AG04450 (cell line): ENCODE measurements at regions not wholly inside any gene's neighbourhood (a gene's known extent, or its start where the extent isn't known, plus 50 kb on each side); places are given as distances from the start of the nearest gene placed in this dataset.

Experiments
- CTCF ChIA-PET: fragments of 300-600, 350-600 bp; formaldehyde crosslinking; extraction: SDS; loops from one replicate; lab custom pipeline; 2022; ENCODE audit warnings: antibody characterized with exemption, inconsistent platforms; lab: Charles Lee
- POLR2A ChIA-PET: fragments of 350-600 bp; formaldehyde crosslinking; extraction: SDS; loops from one replicate; lab custom pipeline; 2021; ENCODE audit warnings: antibody characterized with exemption, inconsistent platforms; lab: Yijun Ruan, JAX
- DNase-seq: peaks from one replicate; pipeline ENCODE4 v3.0.0-alpha.2; 2011; ENCODE audit warnings: low read depth, low spot score
- H3K27ac ChIP-seq: one replicate; pipeline ENCODE4 v1.5.1; 2012; ENCODE audit warnings: low read depth, low read length, control low read depth
- H3K27me3 ChIP-seq: one replicate; pipeline ENCODE4 v1.6.0; 2012; ENCODE audit warnings: low read length; ENCODE audit not compliant: control insufficient read depth, insufficient read depth
- H3K4me3 ChIP-seq: 2 replicates; pipeline ENCODE4 v1.5.1; 2011; ENCODE audit warnings: mild to moderate bottlenecking, low read depth, low read length, control low read depth
- H3K9me3 ChIP-seq: 2 replicates; pipeline ENCODE4 v1.5.1; 2012; ENCODE audit warnings: low read length; ENCODE audit not compliant: control insufficient read depth, insufficient read depth
- TF ChIP-seq, protein P1 (sequence below): IDR thresholded peaks from 2 replicates; pipeline ENCODE4 v1.5.1; 2011; ENCODE audit warnings: low read depth, low read length, control low read depth, inconsistent platforms

DNA sequence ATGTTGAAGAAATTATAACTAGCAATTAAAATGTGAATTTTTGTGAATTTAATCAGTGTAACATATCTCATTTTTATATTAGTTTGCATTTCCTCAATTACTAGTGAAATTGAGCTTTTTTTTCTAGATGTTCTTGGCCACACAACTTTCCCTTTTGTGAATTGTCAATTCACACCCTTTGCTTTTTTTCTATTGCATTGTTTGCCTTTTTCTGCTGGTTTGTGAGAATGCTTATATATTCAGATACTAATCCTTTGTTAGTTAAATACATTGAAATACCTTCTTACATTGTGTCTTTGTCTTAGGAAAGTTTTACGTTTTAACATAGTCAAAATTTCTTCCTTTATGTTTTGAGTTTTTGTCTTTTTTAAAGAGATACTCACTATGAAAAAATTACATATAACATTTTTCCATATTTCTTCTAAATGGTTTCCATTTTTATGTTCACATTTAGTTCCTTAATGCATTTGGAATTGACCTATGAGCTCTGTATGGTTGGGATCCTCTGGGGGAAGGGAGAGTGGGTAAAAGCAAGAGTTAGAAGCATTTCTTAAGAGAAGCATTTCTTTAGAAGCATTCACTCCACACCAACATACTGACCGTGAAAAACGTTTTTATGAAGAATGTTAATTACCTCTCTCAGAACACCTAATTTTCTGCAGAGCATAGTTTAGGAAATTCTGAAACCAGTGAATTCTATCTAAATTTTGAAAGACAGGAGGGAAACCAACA is 126.0 kb downstream of the CAPZA3 start:
- CTCF ChIA-PET: no interaction called here
- POLR2A ChIA-PET: no interaction called here
- TF ChIP-seq, protein P1, sequence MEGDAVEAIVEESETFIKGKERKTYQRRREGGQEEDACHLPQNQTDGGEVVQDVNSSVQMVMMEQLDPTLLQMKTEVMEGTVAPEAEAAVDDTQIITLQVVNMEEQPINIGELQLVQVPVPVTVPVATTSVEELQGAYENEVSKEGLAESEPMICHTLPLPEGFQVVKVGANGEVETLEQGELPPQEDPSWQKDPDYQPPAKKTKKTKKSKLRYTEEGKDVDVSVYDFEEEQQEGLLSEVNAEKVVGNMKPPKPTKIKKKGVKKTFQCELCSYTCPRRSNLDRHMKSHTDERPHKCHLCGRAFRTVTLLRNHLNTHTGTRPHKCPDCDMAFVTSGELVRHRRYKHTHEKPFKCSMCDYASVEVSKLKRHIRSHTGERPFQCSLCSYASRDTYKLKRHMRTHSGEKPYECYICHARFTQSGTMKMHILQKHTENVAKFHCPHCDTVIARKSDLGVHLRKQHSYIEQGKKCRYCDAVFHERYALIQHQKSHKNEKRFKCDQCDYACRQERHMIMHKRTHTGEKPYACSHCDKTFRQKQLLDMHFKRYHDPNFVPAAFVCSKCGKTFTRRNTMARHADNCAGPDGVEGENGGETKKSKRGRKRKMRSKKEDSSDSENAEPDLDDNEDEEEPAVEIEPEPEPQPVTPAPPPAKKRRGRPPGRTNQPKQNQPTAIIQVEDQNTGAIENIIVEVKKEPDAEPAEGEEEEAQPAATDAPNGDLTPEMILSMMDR: no peak
- no peaks in the 10 kb centered on the region for H3K27me3 ChIP-seq
- no peak for DNase-seq
- no peak overlapping the region for H3K27ac ChIP-seq
- H3K9me3 ChIP-seq: no peaks in the 10 kb centered on the region
- H3K4me3 ChIP-seq: no peak overlapping the region

DNA sequence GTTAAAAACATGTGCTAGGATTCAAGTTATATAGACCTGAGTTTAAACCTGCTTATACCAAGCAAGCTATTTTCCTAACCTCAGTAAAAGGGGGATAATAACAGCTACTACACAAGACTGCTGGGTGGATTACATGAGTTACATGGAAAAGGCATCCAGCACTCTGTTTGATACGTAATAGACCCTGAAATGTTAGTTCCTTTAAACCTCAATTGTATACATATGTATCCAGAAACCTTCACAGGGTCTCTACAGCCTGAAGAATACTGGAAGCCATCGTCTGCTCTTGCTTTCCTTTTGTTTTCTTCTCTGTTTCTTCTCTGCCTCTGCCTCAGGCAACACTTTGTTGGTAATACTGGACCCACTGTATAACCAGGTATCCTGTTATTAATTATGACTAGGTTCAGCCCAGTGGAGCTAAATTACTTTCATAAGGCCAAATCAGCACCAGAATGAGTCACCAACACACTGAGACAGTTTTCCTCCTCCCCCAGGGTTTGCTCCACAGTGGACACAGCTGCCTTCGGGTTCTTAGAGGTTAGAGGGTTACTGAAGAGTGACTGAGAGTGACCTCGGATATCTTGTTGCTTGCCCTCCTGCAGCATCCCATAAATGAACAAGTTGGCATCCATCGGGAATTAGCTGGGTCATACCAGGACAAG is 127.1 kb downstream of the CAPZA3 start:
- DNase-seq: no peak
- Histone ChIP-seq H3K4me3 (no peak overlapping the region), H3K27ac (no peak overlapping the region), H3K9me3 (no peaks in the 10 kb centered on the region), H3K27me3 (no peaks in the 10 kb centered on the region)
- TF ChIP-seq, protein P1: no peak
- CTCF ChIA-PET: no interaction called here
- POLR2A ChIA-PET: no interaction called here

DNA sequence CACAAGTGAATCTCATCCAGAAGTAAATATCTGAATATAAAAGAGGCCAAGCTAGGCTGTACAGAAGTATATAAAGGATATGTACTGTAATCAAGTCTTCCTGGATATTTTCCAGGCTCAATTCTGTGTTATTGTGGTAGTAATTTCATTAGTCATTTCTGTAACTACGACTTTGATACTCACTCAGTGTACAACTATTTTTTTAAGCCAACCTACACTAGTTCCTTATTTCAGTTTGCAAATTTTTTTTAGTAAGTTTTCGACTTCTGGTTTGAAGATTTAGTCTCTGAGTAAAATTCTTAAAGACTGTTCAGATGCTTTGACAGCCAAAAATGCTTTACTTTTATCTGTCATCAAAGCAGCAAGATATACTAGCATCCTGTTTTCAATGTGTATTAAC is 130.8 kb downstream of the CAPZA3 start:
- CTCF ChIA-PET: no interaction called here
- Histone ChIP-seq H3K9me3 (no peaks in the 10 kb centered on the region), H3K27ac (no peak overlapping the region), H3K27me3 (no peaks in the 10 kb centered on the region), H3K4me3 (no peak overlapping the region)
- TF ChIP-seq, protein P1: no peak
- POLR2A ChIA-PET: no interaction called here
- DNase-seq: no peak

- DNase-seq: no peak
- CTCF ChIA-PET: no interaction called here
- no peaks in the 10 kb centered on the region for H3K9me3 ChIP-seq
- TF ChIP-seq, protein P1: no peak
- POLR2A ChIA-PET: no interaction called here
- H3K27ac ChIP-seq: no peak overlapping the region
- no peak overlapping the region for H3K4me3 ChIP-seq
- H3K27me3 ChIP-seq: no peaks in the 10 kb centered on the region
Measured at GRCh38 chr12:18872770-18873169, 134.9 kb downstream of the CAPZA3 start.

DNA sequence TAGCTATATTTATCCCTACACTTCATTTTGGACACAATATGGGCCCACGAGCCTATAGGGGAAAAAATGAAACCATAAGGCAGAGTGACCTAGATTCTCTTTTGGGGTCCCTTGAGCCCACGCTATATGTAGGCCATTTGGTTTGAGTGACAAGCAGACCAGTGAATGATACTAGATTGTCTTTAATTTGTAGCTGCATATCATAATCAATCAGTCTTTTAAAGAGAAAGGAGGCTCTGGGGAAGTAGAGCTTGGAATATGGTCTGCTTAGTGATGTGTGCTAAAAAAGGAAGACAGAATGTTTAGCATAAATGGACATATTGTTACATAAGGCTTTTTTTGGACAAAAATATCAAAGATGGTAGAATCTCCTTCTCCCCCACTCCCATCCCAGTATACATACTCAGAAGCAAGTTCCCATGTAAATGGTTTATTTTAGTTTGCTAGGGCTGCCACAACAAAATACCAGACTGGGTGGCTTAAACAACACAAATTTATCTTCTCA is 140.8 kb downstream of the CAPZA3 start:
- TF ChIP-seq, protein P1: no peak
- ChIA-PET POLR2A (no interaction called here), CTCF (no interaction called here)

More for the DNA sequence above, 140.8 kb downstream of the CAPZA3 start:
- no peak overlapping the region for H3K4me3 ChIP-seq
- no peaks in the 10 kb centered on the region for H3K9me3 ChIP-seq
- no peak overlapping the region for H3K27ac ChIP-seq
- no peaks in the 10 kb centered on the region for H3K27me3 ChIP-seq
- no peak for DNase-seq
